Activated T-helper 2 cell treated with anti-CD3 and anti-CD28 coated beads, Interferon-gamma antibody, Interleukin-2, Interleukin-4, amounts not matched to agents 10 μg/mL and 5 μg/mL and 100 μg/mL, durations not matched to agents 14 hours and 24 hours and 36 hours (primary cell): ENCODE measurements at regions not wholly inside any gene's neighbourhood (a gene's known extent, or its start where the extent isn't known, plus 50 kb on each side); places are given as distances from the start of the nearest gene placed in this dataset.
"Not testable (repeated sequence)": the region's sequence is repeated elsewhere in the genome, so short reads cannot be mapped to it uniquely, and the experiment has no call there.

ENCODE experiments used
- DNase-seq: peaks from one replicate; pipeline ENCODE4 v3.0.0; 2021; ENCODE audit warnings: low spot score
- H3K27ac Mint-ChIP-seq: one replicate; pipeline ENCODE4 v1.8.0; 2021; ENCODE audit warnings: mixed read lengths
- H3K27me3 Mint-ChIP-seq: one replicate; pipeline ENCODE4 v1.8.0; 2021; ENCODE audit warnings: low read depth, mixed read lengths
- H3K36me3 Mint-ChIP-seq: one replicate; pipeline ENCODE4 v1.8.0; 2021; ENCODE audit warnings: low read depth, mixed read lengths
- H3K4me1 Mint-ChIP-seq: one replicate; pipeline ENCODE4 v1.8.0; 2021; ENCODE audit warnings: low read depth, mixed read lengths
- H3K4me3 Mint-ChIP-seq: one replicate; pipeline ENCODE4 v1.8.0; 2021; ENCODE audit warnings: low read depth, mild to moderate bottlenecking, moderate library complexity, mixed read lengths
- H3K9me3 Mint-ChIP-seq: one replicate; pipeline ENCODE4 v1.8.0; 2021; ENCODE audit warnings: mixed read lengths
- intact Hi-C: fragments of 100-400 bp; cut with micrococcal nuclease; formaldehyde crosslinking; loops from one replicate; pipeline ENCODE4 v1.15.1; 2023

DNA sequence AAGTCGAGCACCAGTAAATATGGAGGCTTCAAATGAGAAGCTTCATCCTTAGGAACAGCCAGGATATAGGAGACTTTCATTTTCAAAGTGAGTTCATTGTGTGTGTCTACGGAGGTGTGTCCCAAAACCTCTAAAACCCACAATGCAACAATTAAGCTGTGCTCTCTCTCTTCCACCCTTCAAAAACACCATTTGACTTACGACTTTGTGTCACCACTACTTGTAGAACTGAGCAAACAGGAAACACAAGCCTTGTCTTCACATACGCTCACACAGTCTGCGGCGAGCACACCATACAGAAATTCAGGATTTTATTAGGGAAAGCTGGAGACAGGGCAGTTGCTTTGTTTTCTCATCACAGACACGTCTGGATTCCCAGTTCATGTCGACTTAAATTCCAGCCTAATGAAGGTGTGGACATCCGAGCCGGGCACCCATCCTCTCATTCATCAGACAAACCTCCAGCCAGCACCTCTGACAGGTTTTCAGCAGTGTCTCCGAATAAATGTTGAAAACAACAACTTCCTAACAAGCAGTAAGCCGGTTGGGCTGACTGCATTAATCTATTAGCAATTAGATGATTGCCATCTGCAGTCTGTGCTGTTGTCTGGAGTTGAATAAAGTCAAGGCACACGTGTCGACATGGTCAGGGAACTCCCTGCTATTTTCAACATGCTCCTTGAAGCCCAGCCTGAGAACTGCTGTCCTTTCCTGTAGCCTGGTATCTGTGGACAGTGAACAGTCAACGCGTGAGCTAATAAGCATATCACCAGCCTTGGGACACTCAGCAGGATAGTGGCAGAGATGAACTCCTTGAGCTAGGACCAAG lies 1411.1 kb downstream of the BRD1 start:
- intact Hi-C loops, result no loop called here
- no peaks in the 10 kb centered on the region for H3K27me3 Mint-ChIP-seq
- no peaks in the 10 kb centered on the region for H3K36me3 Mint-ChIP-seq
- H3K4me3 Mint-ChIP-seq, result no peak overlapping the region
- H3K9me3 Mint-ChIP-seq, result no peaks in the 10 kb centered on the region
- no peaks in the 10 kb centered on the region for H3K4me1 Mint-ChIP-seq
- H3K27ac Mint-ChIP-seq, result no peak overlapping the region
- no peak for DNase-seq

DNA sequence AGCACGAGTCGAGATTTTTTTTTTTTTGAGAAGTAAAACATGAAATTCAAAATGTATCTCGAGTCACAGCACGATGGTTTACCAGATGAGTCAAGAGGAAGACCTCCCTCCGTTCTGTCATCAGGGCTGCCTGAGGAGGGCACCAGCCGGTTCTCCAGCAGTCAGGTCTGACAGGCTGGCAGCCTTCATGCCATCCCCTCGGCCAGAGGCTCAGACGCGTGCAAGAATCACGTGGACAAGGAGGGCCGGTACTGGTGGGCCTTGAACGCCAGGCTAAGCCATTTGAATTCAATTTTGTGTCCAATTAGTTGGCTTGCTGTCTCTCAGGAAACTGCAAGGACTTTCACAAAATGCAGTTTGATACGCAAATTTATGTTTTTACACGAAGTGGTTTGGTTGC lies 1412.2 kb downstream of the BRD1 start:
- H3K9me3 Mint-ChIP-seq, result no peaks in the 10 kb centered on the region
- H3K27ac Mint-ChIP-seq, result no peak overlapping the region
- no peaks in the 10 kb centered on the region for H3K4me1 Mint-ChIP-seq
- H3K4me3 Mint-ChIP-seq, result no peak overlapping the region
- no peak for DNase-seq
- H3K27me3 Mint-ChIP-seq, result no peaks in the 10 kb centered on the region
- H3K36me3 Mint-ChIP-seq, result no peaks in the 10 kb centered on the region
- intact Hi-C loops, result no loop called here

- no peak overlapping the region for H3K27ac Mint-ChIP-seq
- intact Hi-C loops, result no loop called here
- no peaks in the 10 kb centered on the region for H3K36me3 Mint-ChIP-seq
Measured at GRCh38 chr22:48414651-48415050, 1413.0 kb downstream of the BRD1 start.

DNA sequence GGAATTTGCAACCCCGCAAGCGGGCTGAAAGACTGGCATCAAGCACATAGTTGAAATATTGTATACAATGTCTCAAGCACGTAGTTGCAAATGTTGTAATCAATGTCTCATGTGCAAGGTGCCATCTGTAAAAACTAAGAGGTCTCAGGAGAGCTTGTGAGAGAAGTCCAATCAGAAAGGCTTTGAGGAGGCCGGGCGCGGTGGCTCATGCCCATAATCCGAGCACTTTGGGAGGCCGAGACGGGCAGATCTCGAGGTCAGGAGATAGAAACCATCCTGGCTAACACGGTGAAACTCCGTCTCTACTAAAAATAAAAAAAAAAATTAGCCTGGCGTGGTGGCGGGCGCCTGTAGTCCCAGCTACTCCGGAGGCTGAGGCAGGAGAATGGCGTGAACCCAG lies 1414.7 kb downstream of the BRD1 start:
- DNase-seq, H3K36me3 Mint-ChIP-seq, intact Hi-C loops, H3K9me3 Mint-ChIP-seq, H3K4me3 Mint-ChIP-seq, H3K27me3 Mint-ChIP-seq, H3K27ac Mint-ChIP-seq, H3K4me1 Mint-ChIP-seq: not testable (repeated sequence)

More at GRCh38 chr22:48414651-48415050, 1413.0 kb downstream of the BRD1 start:
- Mint-ChIP-seq H3K9me3 (no peaks in the 10 kb centered on the region), H3K4me3 (no peak overlapping the region), H3K4me1 (no peaks in the 10 kb centered on the region), H3K27me3 (no peaks in the 10 kb centered on the region)
- no peak for DNase-seq

GRCh38 chr22:48410536-48410935 lies 1417.1 kb downstream of the BRD1 start:
- Mint-ChIP-seq H3K27ac (no peak overlapping the region), H3K36me3 (no peaks in the 10 kb centered on the region), H3K27me3 (no peaks in the 10 kb centered on the region), H3K4me3 (no peak overlapping the region), H3K4me1 (no peaks in the 10 kb centered on the region), H3K9me3 (no peaks in the 10 kb centered on the region)
- intact Hi-C loops, result no loop called here
- no peak for DNase-seq

DNA sequence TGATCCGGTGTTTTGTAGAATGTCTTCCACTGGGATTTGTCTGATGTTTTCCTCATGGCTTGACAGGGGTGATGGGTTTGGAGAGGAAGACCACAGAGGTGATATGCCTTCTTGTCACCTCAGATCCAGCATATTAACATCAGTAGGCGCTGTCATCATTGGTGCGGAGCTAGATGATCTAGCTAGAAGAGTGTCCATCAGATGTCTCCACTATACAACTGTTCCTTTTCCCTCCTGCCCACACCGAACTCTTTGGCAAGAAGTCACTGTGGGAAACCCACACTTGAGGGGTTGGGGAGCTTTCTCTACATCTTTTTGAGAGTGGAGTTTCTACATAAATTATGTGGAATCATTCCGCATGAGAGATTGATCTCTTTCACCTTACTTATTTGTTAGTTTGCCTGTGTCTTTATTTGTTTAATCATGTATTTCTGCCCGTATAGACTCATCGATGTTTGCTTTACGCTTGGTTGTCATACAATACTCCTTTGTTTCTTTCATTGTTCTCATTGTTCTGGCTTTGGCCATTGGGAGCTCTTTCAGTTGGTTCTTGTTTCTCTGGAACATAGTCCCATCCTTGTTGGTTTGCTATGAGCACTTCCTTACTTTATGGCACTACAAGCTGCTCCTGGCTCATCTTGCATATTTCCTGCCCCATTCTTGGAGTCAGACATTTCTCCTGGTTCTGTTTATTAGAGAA lies 1420.3 kb downstream of the BRD1 start:
- H3K36me3 Mint-ChIP-seq, result no peaks in the 10 kb centered on the region
- no peak overlapping the region for H3K4me3 Mint-ChIP-seq
- intact Hi-C loops, result no loop called here
- no peak overlapping the region for H3K27ac Mint-ChIP-seq
- no peaks in the 10 kb centered on the region for H3K4me1 Mint-ChIP-seq
- no peak for DNase-seq
- no peaks in the 10 kb centered on the region for H3K27me3 Mint-ChIP-seq
- H3K9me3 Mint-ChIP-seq, result no peaks in the 10 kb centered on the region

GRCh38 chr22:48406161-48406560 lies 1421.5 kb downstream of the BRD1 start:
- no peaks in the 10 kb centered on the region for H3K36me3 Mint-ChIP-seq
- no peak overlapping the region for H3K27ac Mint-ChIP-seq
- no peaks in the 10 kb centered on the region for H3K9me3 Mint-ChIP-seq
- no peak overlapping the region for H3K4me3 Mint-ChIP-seq
- no peaks in the 10 kb centered on the region for H3K4me1 Mint-ChIP-seq
- intact Hi-C loops, result no loop called here
- no peaks in the 10 kb centered on the region for H3K27me3 Mint-ChIP-seq
- DNase-seq, result no peak

DNA sequence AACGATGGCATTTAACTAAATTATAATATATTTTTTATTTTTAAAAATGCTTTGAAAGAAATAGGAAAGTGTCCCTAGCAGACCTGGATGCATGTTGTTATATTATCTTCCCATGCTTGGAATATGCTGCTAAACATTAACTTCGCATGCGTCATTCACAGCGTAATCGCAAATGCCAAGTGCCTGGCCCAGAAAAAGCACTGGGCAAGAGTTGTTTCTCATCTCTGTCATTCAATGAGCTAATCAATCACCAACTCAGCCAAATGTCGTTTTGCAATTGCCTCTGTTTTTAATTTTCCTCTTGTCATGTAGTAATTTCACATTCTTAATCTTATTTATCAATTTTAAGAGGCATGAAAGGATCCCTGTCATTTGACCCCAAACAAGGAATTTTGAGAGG lies 1421.9 kb downstream of the BRD1 start:
- H3K36me3 Mint-ChIP-seq, result no peaks in the 10 kb centered on the region
- no peaks in the 10 kb centered on the region for H3K9me3 Mint-ChIP-seq
- no peak overlapping the region for H3K27ac Mint-ChIP-seq

GRCh38 chr22:48404801-48405447 lies 1422.7 kb downstream of the BRD1 start:
- Mint-ChIP-seq H3K4me3 (no peak overlapping the region), H3K36me3 (no peaks in the 10 kb centered on the region), H3K9me3 (no peaks in the 10 kb centered on the region), H3K27me3 (no peaks in the 10 kb centered on the region), H3K27ac (no peak overlapping the region), H3K4me1 (no peaks in the 10 kb centered on the region)
- intact Hi-C loops, result no loop called here
- no peak for DNase-seq

More for the DNA sequence above, 1421.9 kb downstream of the BRD1 start:
- Mint-ChIP-seq H3K27me3 (no peaks in the 10 kb centered on the region), H3K4me1 (no peaks in the 10 kb centered on the region), H3K4me3 (no peak overlapping the region)
- no peak for DNase-seq
- intact Hi-C loops, result no loop called here

- H3K9me3 Mint-ChIP-seq, result no peaks in the 10 kb centered on the region
- intact Hi-C loops, result no loop called here
- no peak overlapping the region for H3K27ac Mint-ChIP-seq
- no peak overlapping the region for H3K4me3 Mint-ChIP-seq
- H3K27me3 Mint-ChIP-seq, result no peaks in the 10 kb centered on the region
- DNase-seq, result no peak
- H3K36me3 Mint-ChIP-seq, result no peaks in the 10 kb centered on the region
- no peaks in the 10 kb centered on the region for H3K4me1 Mint-ChIP-seq
Measured at GRCh38 chr22:48403521-48404403, 1423.9 kb downstream of the BRD1 start.

- Mint-ChIP-seq H3K27ac (no peak overlapping the region), H3K9me3 (no peaks in the 10 kb centered on the region), H3K36me3 (no peaks in the 10 kb centered on the region), H3K27me3 (no peaks in the 10 kb centered on the region), H3K4me1 (no peaks in the 10 kb centered on the region), H3K4me3 (no peak overlapping the region)
- no peak for DNase-seq
- intact Hi-C loops, result no loop called here
Measured at GRCh38 chr22:48402591-48403031, 1425.1 kb downstream of the BRD1 start.

GRCh38 chr22:48401523-48401922 lies 1426.2 kb downstream of the BRD1 start:
- H3K36me3 Mint-ChIP-seq, DNase-seq, H3K4me1 Mint-ChIP-seq, H3K27me3 Mint-ChIP-seq, intact Hi-C loops, H3K4me3 Mint-ChIP-seq, H3K27ac Mint-ChIP-seq, H3K9me3 Mint-ChIP-seq: not testable (repeated sequence)
